Testis (tissue), 2 donors: ENCODE measurements at regions not wholly inside any gene's neighbourhood (a gene's known extent, or its start where the extent isn't known, plus 50 kb on each side); places are given as distances from the start of the nearest gene placed in this dataset.

ENCODE experiments used
- CTCF ChIP-seq, 3 experiments: fragments of 450-650 bp in 2 of 3; fragments of 200-600 bp in 1 of 3; sonication (generic) in 1 of 3; IDR thresholded peaks; one replicate each; pipeline ENCODE4 v1.5.1; 2016 to 2019; ENCODE audit warnings: antibody characterized with exemption in 3 of 3, mild to moderate bottlenecking in 2 of 3, moderate library complexity in 1 of 3
- POLR2A ChIP-seq: fragments of 450-650 bp; IDR thresholded peaks from one replicate; pipeline ENCODE4 v1.6.1; 2017; ENCODE audit warnings: antibody characterized with exemption, mild to moderate bottlenecking, moderate library complexity

GRCh38 chr5:89199306-89199705 lies 316.3 kb upstream of the MEF2C start:
- TF ChIP-seq CTCF (IDR thresholded peaks at IDR 0.05): no peak
- no peak for TF ChIP-seq POLR2A
